Hepatocyte (in vitro differentiated cells): ENCODE measurements at regions not wholly inside any gene's neighbourhood (a gene's known extent, or its start where the extent isn't known, plus 50 kb on each side); places are given as distances from the start of the nearest gene placed in this dataset.

Experiments
- EZH2 ChIP-seq: fragments of 200-600 bp; sonication (generic); IDR thresholded peaks from 2 replicates; pipeline ENCODE4 v1.6.1; 2016; ENCODE audit warnings: antibody characterized with exemption, mild to moderate bottlenecking, borderline replicate concordance
- EZH2phosphoT487 ChIP-seq: fragments of 200-600 bp; sonication (generic); IDR thresholded peaks from one replicate; pipeline ENCODE4 v1.6.1; 2018; ENCODE audit warnings: antibody characterized with exemption, mild to moderate bottlenecking, low read depth, moderate library complexity; ENCODE audit not compliant: unreplicated experiment, severe bottlenecking
- TF ChIP-seq, protein P1 (sequence below): fragments of 200-600 bp; sonication (generic); IDR thresholded peaks from 2 replicates; pipeline ENCODE4 v1.5.1; 2016; ENCODE audit warnings: antibody characterized with exemption, mild to moderate bottlenecking; ENCODE audit not compliant: poor library complexity

DNA sequence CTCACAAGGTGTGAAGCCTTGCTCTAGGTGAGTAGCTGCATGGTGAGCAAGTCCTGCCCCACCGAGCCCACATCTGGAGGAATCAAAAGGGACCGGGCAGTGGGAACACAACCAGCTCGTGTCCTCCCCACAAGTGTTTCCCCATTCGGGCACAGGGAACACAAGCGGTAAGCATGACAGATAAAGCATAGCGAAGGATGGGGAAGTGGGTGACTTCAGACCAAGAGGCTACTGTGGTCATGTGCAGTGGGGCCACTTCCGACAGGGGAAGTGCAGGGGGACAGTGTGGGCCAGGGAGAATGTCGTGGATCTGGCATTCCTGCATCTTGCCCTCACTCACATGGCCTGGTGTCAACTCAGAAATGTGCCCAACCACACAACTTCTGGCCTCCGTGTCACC lies 306.2 kb downstream of the FAM72C start:
- TF ChIP-seq, protein P1, sequence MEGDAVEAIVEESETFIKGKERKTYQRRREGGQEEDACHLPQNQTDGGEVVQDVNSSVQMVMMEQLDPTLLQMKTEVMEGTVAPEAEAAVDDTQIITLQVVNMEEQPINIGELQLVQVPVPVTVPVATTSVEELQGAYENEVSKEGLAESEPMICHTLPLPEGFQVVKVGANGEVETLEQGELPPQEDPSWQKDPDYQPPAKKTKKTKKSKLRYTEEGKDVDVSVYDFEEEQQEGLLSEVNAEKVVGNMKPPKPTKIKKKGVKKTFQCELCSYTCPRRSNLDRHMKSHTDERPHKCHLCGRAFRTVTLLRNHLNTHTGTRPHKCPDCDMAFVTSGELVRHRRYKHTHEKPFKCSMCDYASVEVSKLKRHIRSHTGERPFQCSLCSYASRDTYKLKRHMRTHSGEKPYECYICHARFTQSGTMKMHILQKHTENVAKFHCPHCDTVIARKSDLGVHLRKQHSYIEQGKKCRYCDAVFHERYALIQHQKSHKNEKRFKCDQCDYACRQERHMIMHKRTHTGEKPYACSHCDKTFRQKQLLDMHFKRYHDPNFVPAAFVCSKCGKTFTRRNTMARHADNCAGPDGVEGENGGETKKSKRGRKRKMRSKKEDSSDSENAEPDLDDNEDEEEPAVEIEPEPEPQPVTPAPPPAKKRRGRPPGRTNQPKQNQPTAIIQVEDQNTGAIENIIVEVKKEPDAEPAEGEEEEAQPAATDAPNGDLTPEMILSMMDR: no peak
- no peak for TF ChIP-seq EZH2
- no peak for TF ChIP-seq EZH2phosphoT487
